Spleen (tissue), 7 donors: ENCODE measurements at regions not wholly inside any gene's neighbourhood (a gene's known extent, or its start where the extent isn't known, plus 50 kb on each side); places are given as distances from the start of the nearest gene placed in this dataset.

Experiments
- POLR2AphosphoS5 ChIP-seq, 3 donors: sonication (generic); formaldehyde crosslinking; IDR thresholded peaks; one replicate each; pipeline ENCODE4 v1.5.1; 2017; ENCODE audit warnings: antibody characterized with exemption in 3 of 3
- TF ChIP-seq, protein P1 (sequence below), 11 experiments: fragments of 200-600 bp in 7 of 11; fragments of 450-650 bp in 4 of 11; sonication (generic) in 4 of 11; IDR thresholded peaks in 8 of 11; conservative IDR thresholded peaks in 3 of 11; 1 replicate in 7 of 11; 2 replicates in 4 of 11; pipeline versions ENCODE4 v1.4.0 to v1.8.0; 2016 to 2021; ENCODE audit warnings: antibody characterized with exemption in 11 of 11, inconsistent platforms in 4 of 11, mild to moderate bottlenecking in 1 of 11
- donor health status: DM: no; HTN: no; CAD: no; lungs with moderate emphysema.
- donor health status: DM: no; HTN: no; CAD: no.
- donor health status: DM: no; HTN: no; CAD: no.

DNA sequence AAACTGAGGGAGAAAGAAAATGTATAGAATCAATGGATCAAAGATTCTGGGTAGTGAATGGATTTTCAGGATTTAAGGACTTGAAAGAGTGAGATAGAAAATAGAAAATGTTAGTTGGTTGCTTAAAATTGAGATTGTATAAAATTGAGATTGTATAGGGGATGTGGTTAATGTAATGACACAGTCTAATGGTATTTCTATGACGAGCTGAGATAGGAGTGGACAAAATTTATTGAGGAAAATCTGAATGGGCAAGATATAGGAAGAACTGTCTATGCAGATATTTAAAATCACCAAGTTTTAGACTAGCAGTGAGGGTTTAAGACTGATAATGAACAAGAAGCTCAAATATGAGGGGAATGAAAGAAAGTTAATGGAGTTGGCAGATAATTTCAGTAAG is 406.6 kb downstream of the NYAP2 start:
- TF ChIP-seq, protein P1, sequence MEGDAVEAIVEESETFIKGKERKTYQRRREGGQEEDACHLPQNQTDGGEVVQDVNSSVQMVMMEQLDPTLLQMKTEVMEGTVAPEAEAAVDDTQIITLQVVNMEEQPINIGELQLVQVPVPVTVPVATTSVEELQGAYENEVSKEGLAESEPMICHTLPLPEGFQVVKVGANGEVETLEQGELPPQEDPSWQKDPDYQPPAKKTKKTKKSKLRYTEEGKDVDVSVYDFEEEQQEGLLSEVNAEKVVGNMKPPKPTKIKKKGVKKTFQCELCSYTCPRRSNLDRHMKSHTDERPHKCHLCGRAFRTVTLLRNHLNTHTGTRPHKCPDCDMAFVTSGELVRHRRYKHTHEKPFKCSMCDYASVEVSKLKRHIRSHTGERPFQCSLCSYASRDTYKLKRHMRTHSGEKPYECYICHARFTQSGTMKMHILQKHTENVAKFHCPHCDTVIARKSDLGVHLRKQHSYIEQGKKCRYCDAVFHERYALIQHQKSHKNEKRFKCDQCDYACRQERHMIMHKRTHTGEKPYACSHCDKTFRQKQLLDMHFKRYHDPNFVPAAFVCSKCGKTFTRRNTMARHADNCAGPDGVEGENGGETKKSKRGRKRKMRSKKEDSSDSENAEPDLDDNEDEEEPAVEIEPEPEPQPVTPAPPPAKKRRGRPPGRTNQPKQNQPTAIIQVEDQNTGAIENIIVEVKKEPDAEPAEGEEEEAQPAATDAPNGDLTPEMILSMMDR (IDR thresholded peaks at IDR 0.05 in 8 of 11, conservative IDR thresholded peaks at IDR 0.05 in 3 of 11): no peak
- TF ChIP-seq POLR2AphosphoS5 (IDR thresholded peaks at IDR 0.05): no peak
